Cardiac fibroblast (primary cell): ENCODE measurements at regions not wholly inside any gene's neighbourhood (a gene's known extent, or its start where the extent isn't known, plus 50 kb on each side); places are given as distances from the start of the nearest gene placed in this dataset.

Experiments used
- DNase-seq, 2 donors: peaks; one replicate each; pipeline versions ENCODE4 v3.0.0 to v3.0.0-alpha.2; 2010; ENCODE audit warnings: low read depth in 2 of 2
- H3K4me3 ChIP-seq, 2 donors: replicated peaks in 1 of 2; 1 replicate in 1 of 2; 2 replicates in 1 of 2; pipeline ENCODE4 v1.5.1; 2011; ENCODE audit warnings: low read depth in 2 of 2, low read length in 2 of 2, mild to moderate bottlenecking in 2 of 2, moderate library complexity in 1 of 2
- TF ChIP-seq, protein P1 (sequence below): IDR thresholded peaks from one replicate; pipeline ENCODE4 v1.5.1; 2011; ENCODE audit warnings: low read depth, mild to moderate bottlenecking, low read length, inconsistent platforms

DNA sequence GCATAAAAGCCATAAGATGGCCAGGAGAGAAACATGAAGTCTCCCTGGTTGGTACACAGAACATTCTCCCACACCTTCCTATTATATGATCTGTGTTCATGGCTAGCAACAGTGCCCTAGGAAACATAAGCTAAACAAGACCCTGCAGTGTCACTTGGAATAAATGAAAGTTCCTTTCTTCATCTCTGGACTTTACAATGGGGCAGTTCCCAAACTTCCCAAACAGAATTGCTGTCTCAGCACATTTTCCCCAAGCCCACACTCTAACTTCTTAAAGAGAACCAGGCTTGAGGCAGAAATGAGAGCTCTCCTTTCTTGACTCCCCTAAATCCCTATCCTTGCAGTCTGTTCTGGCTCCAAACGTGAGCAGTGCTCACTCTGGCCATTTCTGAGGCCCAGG lies 173.2 kb upstream of the CREB1 start:
- TF ChIP-seq, protein P1, sequence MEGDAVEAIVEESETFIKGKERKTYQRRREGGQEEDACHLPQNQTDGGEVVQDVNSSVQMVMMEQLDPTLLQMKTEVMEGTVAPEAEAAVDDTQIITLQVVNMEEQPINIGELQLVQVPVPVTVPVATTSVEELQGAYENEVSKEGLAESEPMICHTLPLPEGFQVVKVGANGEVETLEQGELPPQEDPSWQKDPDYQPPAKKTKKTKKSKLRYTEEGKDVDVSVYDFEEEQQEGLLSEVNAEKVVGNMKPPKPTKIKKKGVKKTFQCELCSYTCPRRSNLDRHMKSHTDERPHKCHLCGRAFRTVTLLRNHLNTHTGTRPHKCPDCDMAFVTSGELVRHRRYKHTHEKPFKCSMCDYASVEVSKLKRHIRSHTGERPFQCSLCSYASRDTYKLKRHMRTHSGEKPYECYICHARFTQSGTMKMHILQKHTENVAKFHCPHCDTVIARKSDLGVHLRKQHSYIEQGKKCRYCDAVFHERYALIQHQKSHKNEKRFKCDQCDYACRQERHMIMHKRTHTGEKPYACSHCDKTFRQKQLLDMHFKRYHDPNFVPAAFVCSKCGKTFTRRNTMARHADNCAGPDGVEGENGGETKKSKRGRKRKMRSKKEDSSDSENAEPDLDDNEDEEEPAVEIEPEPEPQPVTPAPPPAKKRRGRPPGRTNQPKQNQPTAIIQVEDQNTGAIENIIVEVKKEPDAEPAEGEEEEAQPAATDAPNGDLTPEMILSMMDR, result no peak
- no peak overlapping the region for H3K4me3 ChIP-seq
- DNase-seq, result no peak

DNA sequence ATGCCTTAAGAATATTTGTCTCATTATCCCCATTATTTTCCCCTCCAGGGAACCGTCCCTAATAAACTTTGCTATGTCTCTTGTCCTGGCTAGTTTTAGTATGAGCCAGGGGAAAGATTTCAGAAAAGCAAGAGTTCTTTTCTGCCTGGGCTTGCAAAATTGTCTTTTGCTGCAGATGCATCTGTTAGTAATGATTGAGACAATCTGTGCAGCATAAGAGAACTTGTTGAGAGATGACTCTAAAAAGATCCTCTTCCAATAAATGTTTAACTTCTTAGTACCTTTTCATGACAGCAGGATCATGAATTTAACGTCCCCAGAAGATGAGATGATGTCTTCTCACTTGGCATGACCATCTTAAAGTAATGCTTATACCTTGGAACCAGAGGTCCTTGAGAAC lies 172.5 kb upstream of the CREB1 start:
- TF ChIP-seq, protein P1, result no peak
- no peak overlapping the region for H3K4me3 ChIP-seq
- no peak for DNase-seq

DNA sequence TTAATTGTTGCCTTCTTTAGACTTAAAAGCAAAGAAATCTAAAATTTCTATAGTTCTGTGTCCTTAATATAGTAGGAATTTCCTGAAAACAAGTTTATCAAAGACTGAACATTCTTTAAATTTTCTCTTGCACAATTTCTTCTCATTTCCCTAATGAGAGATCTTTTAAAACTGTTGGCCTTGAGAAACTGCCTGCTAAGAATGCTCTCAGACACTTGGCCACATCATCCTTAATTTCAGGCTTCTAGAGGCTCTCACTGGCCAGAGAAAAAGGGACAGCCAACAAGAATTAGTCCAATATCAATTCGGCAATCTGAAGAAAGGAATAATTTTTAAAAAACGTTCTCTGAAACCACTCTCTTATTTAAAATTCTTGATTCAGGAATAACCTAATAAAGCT lies 167.0 kb upstream of the CREB1 start:
- DNase-seq, result peak in 1 of 2 donors; percentile 46
- TF ChIP-seq, protein P1, result no peak
- no peak overlapping the region for H3K4me3 ChIP-seq

DNA sequence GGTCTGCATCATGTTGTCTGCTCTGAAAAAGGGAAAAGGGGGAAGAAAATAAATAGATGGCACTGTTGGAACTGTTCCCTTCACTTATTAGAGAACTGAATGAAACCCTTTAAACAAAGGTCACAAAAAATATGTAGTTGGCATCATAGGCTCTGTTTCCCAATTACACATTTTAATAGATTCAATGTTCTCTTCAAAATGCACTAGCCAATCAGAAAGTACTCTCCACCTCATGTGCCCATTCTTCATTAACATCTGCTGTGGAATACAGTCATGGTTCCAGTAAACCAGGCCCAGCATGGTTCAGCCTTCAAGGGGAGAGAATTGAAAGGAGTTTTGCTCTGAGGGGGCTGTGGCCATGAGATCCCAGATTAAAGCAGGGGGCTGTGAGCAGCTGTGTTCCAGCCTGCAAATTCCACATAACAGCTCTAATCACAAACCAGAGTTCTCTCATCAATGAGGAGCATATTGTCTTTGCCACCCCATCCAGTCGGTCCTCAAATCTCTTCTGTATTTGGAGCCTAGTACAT lies 165.9 kb upstream of the CREB1 start:
- TF ChIP-seq, protein P1, result no peak
- DNase-seq, result no peak

DNA sequence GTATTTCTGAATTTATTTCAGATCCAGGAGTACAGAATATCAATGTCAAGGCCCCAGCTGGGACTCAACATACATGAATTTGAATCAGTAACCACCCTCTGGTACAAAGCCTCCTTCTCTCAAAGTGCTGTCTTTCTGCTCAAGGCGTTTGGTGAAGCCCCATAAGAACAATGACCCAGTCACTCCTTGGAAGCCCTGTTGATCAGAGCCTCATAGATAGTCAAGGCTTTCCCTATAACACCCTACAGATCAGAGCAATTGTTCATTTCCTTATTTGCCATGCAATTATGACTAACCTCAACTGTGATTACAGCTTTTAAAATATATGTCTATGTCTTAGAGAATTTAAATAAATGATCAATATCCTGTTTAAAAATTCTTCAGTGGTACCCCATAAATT lies 159.1 kb upstream of the CREB1 start:
- H3K4me3 ChIP-seq, result no peak overlapping the region
- no peak for DNase-seq
- TF ChIP-seq, protein P1, result no peak

More for the DNA sequence above, 165.9 kb upstream of the CREB1 start:
- H3K4me3 ChIP-seq, result no peak overlapping the region

DNA sequence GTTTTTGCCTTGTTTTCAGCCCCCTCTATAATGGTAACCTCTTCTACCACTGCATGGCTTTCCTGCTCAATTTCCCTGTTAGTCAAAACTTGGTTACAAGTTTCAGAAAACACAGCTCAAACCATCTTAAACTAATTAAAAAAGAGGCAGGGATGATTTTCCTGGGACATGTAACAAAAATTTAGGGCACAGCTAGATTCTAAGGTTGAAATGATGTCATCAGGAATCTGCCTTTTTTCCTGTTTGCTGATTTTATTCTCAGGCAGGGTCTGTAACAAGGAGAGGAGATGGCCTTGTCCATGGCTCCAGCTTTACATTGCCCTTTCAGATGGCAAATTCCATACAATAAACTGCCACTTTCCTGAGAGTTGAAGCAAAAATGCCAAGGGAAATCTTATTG lies 157.9 kb upstream of the CREB1 start:
- TF ChIP-seq, protein P1, result no peak
- no peak for DNase-seq
- no peak overlapping the region for H3K4me3 ChIP-seq

DNA sequence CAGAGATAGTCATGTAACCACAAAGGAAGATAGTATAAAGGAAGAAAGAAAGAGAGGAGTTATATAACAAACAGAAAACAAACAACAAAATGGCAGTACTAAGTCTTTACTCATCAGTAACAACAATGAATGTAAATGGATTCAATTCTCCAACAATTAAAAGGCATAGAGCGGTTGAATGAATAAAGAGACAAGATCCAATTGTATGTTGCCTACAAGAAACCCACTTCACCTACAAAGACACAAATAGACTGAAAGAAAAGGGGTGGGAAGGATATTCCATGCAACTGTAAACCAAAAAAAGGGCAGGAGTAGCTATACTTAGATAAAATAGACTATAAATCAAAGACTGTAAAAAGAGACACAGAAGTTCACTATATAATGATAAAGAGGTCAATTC lies 157.3 kb upstream of the CREB1 start:
- no peak for DNase-seq
- TF ChIP-seq, protein P1, result no peak
- no peak overlapping the region for H3K4me3 ChIP-seq
